OCI-LY7 (cell line): ENCODE measurements at regions not wholly inside any gene's neighbourhood (a gene's known extent, or its start where the extent isn't known, plus 50 kb on each side); places are given as distances from the start of the nearest gene placed in this dataset.

Source experiments
- BruUV-seq: library from RNA; stranded (reverse); fragments of 400-500 nt; replicated peaks from 2 replicates; lab custom pipeline; 2021; lab: Mats Ljungman, UMichigan
- CTCF ChIA-PET: fragments of 300-600 bp; sonication (Branson Sonifier 250); formaldehyde crosslinking; loops from one replicate; lab custom pipeline; 2022; ENCODE audit warnings: antibody characterized with exemption; ENCODE audit not compliant: unreplicated experiment; lab: Charles Lee
- POLR2A ChIA-PET: fragments of 300-600 bp; sonication (Branson Sonifier 250); formaldehyde crosslinking; loops from one replicate; lab custom pipeline; 2022; ENCODE audit warnings: antibody characterized with exemption; lab: Charles Lee
- DNase-seq: peaks from one replicate; pipeline ENCODE4 v3.0.0-alpha.2; 2015; ENCODE audit warnings: low spot score
- H2AFZ ChIP-seq: fragments of 200-600 bp; sonication (generic), shearing (Covaris generic); 2 replicates; pipeline ENCODE4 v1.6.1; 2014; ENCODE audit warnings: mild to moderate bottlenecking, antibody characterized with exemption, low read length, moderate library complexity
- H3K27ac ChIP-seq: fragments of 200-600 bp; sonication (generic); 2 replicates; pipeline ENCODE4 v1.5.1; 2014; ENCODE audit warnings: mixed run types, low read depth, mild to moderate bottlenecking, moderate library complexity, low read length, inconsistent platforms; ENCODE audit not compliant: poor library complexity, severe bottlenecking
- H3K36me3 ChIP-seq: fragments of 200-600 bp; sonication (generic); 2 replicates; pipeline ENCODE4 v1.6.1; 2014; ENCODE audit warnings: mild to moderate bottlenecking, antibody characterized with exemption, low read length, moderate library complexity, mixed read lengths; ENCODE audit not compliant: insufficient read depth
- H3K4me1 ChIP-seq: fragments of 200-600 bp; sonication (generic); 2 replicates; pipeline ENCODE4 v1.5.1; 2014; ENCODE audit warnings: mild to moderate bottlenecking, low read length; ENCODE audit not compliant: insufficient read depth, poor library complexity, severe bottlenecking
- H3K4me2 ChIP-seq: fragments of 200-600 bp; sonication (generic); 2 replicates; pipeline ENCODE4 v1.6.1; 2014; ENCODE audit warnings: mild to moderate bottlenecking, low read length
- H3K4me3 ChIP-seq: fragments of 200-600 bp; sonication (generic); 2 replicates; pipeline ENCODE4 v1.5.1; 2014; ENCODE audit warnings: mild to moderate bottlenecking, low read depth, low read length; ENCODE audit not compliant: poor library complexity, severe bottlenecking
- H3K79me2 ChIP-seq: fragments of 200-600 bp; sonication (generic); 2 replicates; pipeline ENCODE4 v1.6.1; 2016; ENCODE audit warnings: low read depth, mild to moderate bottlenecking, low read length, moderate library complexity, mixed read lengths; ENCODE audit not compliant: insufficient read depth
- H3K9me2 ChIP-seq: fragments of 200-600 bp; sonication (generic); 2 replicates; pipeline ENCODE4 v1.6.1; 2016; ENCODE audit warnings: mild to moderate bottlenecking, low read length, mixed read lengths; ENCODE audit not compliant: insufficient read depth
- H3K9me3 ChIP-seq: fragments of 200-600 bp; sonication (generic); 2 replicates; pipeline ENCODE4 v1.6.1; 2014; ENCODE audit warnings: mild to moderate bottlenecking, mixed run types, low read length, mixed read lengths
- H4K20me1 ChIP-seq: fragments of 200-600 bp; sonication (generic); 2 replicates; pipeline ENCODE4 v1.6.1; 2014; ENCODE audit warnings: mild to moderate bottlenecking, antibody characterized with exemption, low read length, moderate library complexity, mixed read lengths; ENCODE audit not compliant: insufficient read depth
- EZH2phosphoT487 ChIP-seq: fragments of 200-600 bp; sonication (generic); IDR thresholded peaks from 2 replicates; pipeline ENCODE4 v1.6.1; 2018; ENCODE audit warnings: low read depth, borderline replicate concordance, mild to moderate bottlenecking, mixed run types, antibody characterized with exemption, low read length, moderate library complexity, mixed read lengths
- intact Hi-C: fragments of 100-400 bp; cut with micrococcal nuclease; formaldehyde crosslinking; loops from one replicate; pipeline ENCODE4 v1.10.0; 2022; ENCODE audit not compliant: unreplicated experiment
- TF ChIP-seq, protein P1 (sequence below): fragments of 200-600 bp; sonication (generic); conservative IDR thresholded peaks from 2 replicates; pipeline ENCODE4 v1.5.1; 2014; ENCODE audit warnings: mild to moderate bottlenecking, antibody characterized with exemption, low read length, moderate library complexity, mixed read lengths

DNA sequence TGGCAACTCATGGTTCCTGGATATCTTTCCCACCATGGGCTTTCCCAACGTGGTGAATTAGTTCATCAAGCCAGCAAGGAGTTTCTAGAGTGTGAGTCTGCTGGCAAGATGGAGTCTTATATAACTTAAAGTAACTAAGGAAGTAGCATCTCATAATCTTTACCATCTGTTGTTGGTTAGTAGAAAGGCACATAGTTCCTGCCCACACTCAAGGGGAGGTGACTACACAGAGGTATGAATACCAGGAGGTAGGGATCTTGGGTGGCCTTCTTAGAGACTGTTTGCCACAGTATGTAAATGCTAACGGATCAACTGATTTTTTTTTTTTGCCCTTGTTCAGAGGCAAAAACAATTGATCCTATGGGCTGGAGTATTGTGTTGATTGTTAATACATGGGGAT lies 446.9 kb downstream of the ATP23 start:
- DNase-seq = no peak
- TF ChIP-seq, protein P1, sequence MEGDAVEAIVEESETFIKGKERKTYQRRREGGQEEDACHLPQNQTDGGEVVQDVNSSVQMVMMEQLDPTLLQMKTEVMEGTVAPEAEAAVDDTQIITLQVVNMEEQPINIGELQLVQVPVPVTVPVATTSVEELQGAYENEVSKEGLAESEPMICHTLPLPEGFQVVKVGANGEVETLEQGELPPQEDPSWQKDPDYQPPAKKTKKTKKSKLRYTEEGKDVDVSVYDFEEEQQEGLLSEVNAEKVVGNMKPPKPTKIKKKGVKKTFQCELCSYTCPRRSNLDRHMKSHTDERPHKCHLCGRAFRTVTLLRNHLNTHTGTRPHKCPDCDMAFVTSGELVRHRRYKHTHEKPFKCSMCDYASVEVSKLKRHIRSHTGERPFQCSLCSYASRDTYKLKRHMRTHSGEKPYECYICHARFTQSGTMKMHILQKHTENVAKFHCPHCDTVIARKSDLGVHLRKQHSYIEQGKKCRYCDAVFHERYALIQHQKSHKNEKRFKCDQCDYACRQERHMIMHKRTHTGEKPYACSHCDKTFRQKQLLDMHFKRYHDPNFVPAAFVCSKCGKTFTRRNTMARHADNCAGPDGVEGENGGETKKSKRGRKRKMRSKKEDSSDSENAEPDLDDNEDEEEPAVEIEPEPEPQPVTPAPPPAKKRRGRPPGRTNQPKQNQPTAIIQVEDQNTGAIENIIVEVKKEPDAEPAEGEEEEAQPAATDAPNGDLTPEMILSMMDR = no peak
- no peak for TF ChIP-seq EZH2phosphoT487
- CTCF ChIA-PET = no interaction called here
- Histone ChIP-seq H3K79me2 (no peaks in the 10 kb centered on the region), H2AFZ (no peak overlapping the region), H3K4me3 (no peak overlapping the region), H3K4me1 (no peaks in the 10 kb centered on the region), H3K4me2 (no peak overlapping the region), H3K9me2 (no peaks in the 10 kb centered on the region), H3K27ac (no peak overlapping the region), H3K9me3 (no peaks in the 10 kb centered on the region), H3K36me3 (no peaks in the 10 kb centered on the region), H4K20me1 (no peaks in the 10 kb centered on the region)
- POLR2A ChIA-PET = no interaction called here
- intact Hi-C loops = no loop called here
- no TSS peak for BruUV-seq

DNA sequence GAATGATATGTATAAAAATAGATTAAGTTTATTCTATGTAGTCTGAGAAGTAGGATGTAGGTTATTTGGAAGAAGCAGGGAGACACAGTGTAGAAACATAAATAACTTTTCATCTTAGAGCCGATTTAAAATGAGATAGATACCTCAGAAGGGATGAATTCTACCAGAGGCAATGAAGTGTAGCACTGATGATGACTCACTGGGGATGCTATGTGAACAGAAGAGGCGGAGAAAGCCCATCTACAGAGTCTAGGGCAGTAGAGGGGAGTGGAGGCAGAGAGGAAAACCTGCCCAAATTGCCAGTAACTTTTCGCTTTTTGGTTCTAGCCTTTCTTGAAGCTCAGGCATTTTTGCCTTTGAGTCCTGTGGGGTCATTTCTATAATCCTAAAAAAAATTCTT lies 451.8 kb downstream of the ATP23 start:
- Histone ChIP-seq H4K20me1 (no peaks in the 10 kb centered on the region), H2AFZ (no peak overlapping the region), H3K4me2 (no peak overlapping the region), H3K4me1 (no peaks in the 10 kb centered on the region), H3K79me2 (no peaks in the 10 kb centered on the region), H3K27ac (no peak overlapping the region), H3K4me3 (no peak overlapping the region), H3K9me2 (no peaks in the 10 kb centered on the region), H3K9me3 (no peaks in the 10 kb centered on the region), H3K36me3 (no peaks in the 10 kb centered on the region)
- intact Hi-C loops = no loop called here
- CTCF ChIA-PET = no interaction called here
- no peak for DNase-seq
- POLR2A ChIA-PET = interaction anchor here (1.1 kb wide), 1 partner anchor 11 kb away, joined by 4 read pairs; no protein-coding TSS in a partner anchor
- BruUV-seq = no TSS peak
- TF ChIP-seq EZH2phosphoT487 = no peak
- TF ChIP-seq, protein P1 = no peak

DNA sequence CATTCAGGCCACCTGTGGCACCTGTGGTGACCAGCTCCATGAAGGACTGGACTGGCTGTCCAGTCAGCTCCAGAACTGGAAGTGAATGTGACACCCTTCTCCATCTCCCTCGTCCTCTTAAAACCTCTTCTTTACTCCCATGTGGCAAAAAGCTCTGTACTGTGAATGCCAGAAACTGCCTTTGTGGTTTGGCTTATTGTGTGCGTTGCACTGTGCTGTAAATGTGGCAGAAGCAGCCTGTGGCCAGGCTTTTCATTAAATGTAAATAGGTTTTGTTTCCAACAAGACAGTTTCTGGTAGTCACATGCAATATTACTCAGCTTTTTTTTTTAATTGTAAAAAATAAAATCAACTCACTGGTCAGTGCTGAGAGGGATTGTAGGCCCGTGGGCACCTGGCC lies 453.7 kb downstream of the ATP23 start:
- CTCF ChIA-PET = no interaction called here

More for the DNA sequence above, 453.7 kb downstream of the ATP23 start:
- Histone ChIP-seq H3K27ac (no peak overlapping the region), H3K36me3 (no peaks in the 10 kb centered on the region), H4K20me1 (no peaks in the 10 kb centered on the region), H3K4me3 (no peak overlapping the region), H3K9me3 (no peaks in the 10 kb centered on the region), H2AFZ (no peak overlapping the region), H3K79me2 (no peaks in the 10 kb centered on the region), H3K9me2 (no peaks in the 10 kb centered on the region), H3K4me2 (no peak overlapping the region), H3K4me1 (no peaks in the 10 kb centered on the region)
- intact Hi-C loops = no loop called here
- BruUV-seq = no TSS peak
- TF ChIP-seq, protein P1 = no peak
- no peak for TF ChIP-seq EZH2phosphoT487
- DNase-seq = no peak
- POLR2A ChIA-PET = no interaction called here
